HG03442 (cell line): ENCODE measurements at regions not wholly inside any gene's neighbourhood (a gene's known extent, or its start where the extent isn't known, plus 50 kb on each side); places are given as distances from the start of the nearest gene placed in this dataset.
"Not testable (repeated sequence)": the region's sequence is repeated elsewhere in the genome, so short reads cannot be mapped to it uniquely, and the experiment has no call there.

ENCODE experiments used
- ATAC-seq: cut with Tn5 transposase; IDR thresholded peaks from one replicate; pipeline ENCODE4 v1.9.1; 2021; ENCODE audit warnings: mild to moderate bottlenecking, moderate library complexity; ENCODE audit not compliant: unreplicated experiment

- ATAC-seq = no peak
These were observed 191.8 kb downstream of the FAM43A start for GRCh38 chr3:194877291-194878119.

- ATAC-seq = no peak
These were observed 193.6 kb downstream of the FAM43A start for GRCh38 chr3:194879126-194879877.

- no peak for ATAC-seq
These were observed 194.6 kb downstream of the FAM43A start for GRCh38 chr3:194879991-194880939.

- no peak for ATAC-seq
These were observed 195.6 kb downstream of the FAM43A start for GRCh38 chr3:194880940-194881925.

GRCh38 chr3:194884649-194885315 lies 199.1 kb downstream of the FAM43A start:
- ATAC-seq = no peak

GRCh38 chr3:194885766-194886165 lies 200.1 kb downstream of the FAM43A start:
- ATAC-seq = no peak

- no peak for ATAC-seq
These were observed 201.2 kb downstream of the FAM43A start for GRCh38 chr3:194886836-194887235.

GRCh38 chr3:194888062-194888461 lies 202.4 kb downstream of the FAM43A start:
- ATAC-seq = not testable (repeated sequence)

GRCh38 chr3:194888916-194889315 lies 203.2 kb downstream of the FAM43A start:
- no peak for ATAC-seq

GRCh38 chr3:194890091-194890490 lies 204.4 kb downstream of the FAM43A start:
- ATAC-seq = no peak

- no peak for ATAC-seq
These were observed 207.7 kb downstream of the FAM43A start for GRCh38 chr3:194893121-194893987.

GRCh38 chr3:194894538-194894937 lies 208.9 kb downstream of the FAM43A start:
- no peak for ATAC-seq

GRCh38 chr3:194900854-194901522 lies 215.3 kb downstream of the FAM43A start:
- no peak for ATAC-seq

GRCh38 chr3:194903447-194903846 lies 217.8 kb downstream of the FAM43A start:
- ATAC-seq = not testable (repeated sequence)

- not testable (repeated sequence) for ATAC-seq
These were observed 219.3 kb downstream of the FAM43A start for GRCh38 chr3:194904999-194905398.

GRCh38 chr3:194905696-194906095 lies 220.0 kb downstream of the FAM43A start:
- ATAC-seq = no peak

GRCh38 chr3:194906229-194906629 lies 220.5 kb downstream of the FAM43A start:
- ATAC-seq = no peak
